Tibial nerve (tissue), 3 donors: ENCODE measurements at regions not wholly inside any gene's neighbourhood (a gene's known extent, or its start where the extent isn't known, plus 50 kb on each side); places are given as distances from the start of the nearest gene placed in this dataset.
"Not testable (repeated sequence)": the region's sequence is repeated elsewhere in the genome, so short reads cannot be mapped to it uniquely, and the experiment has no call there.

Experiments
- CTCF ChIP-seq, 5 experiments: fragments of 200-600 bp in 3 of 5; fragments of 450-650 bp in 2 of 5; sonication (generic) in 3 of 5; IDR thresholded peaks; one replicate each; pipeline ENCODE4 v1.5.1; 2016 to 2019; ENCODE audit warnings: antibody characterized with exemption in 5 of 5, mild to moderate bottlenecking in 3 of 5, moderate library complexity in 2 of 5
- POLR2A ChIP-seq, 2 donors: fragments of 450-650 bp; IDR thresholded peaks; one replicate each; pipeline ENCODE4 v1.6.1; 2017; ENCODE audit warnings: antibody characterized with exemption in 2 of 2, mild to moderate bottlenecking in 2 of 2, moderate library complexity in 2 of 2

- not testable (repeated sequence) for TF ChIP-seq POLR2A, CTCF (IDR thresholded peaks at IDR 0.05)
Measured at GRCh38 chr2:130268333-130268732, 70.1 kb upstream of the TUBA3E start.
